ENCODE measurements at regions not wholly inside any gene's neighbourhood (a gene's known extent, or its start where the extent isn't known, plus 50 kb on each side); places are given as distances from the start of the nearest gene placed in this dataset.
"Not testable (repeated sequence)": the region's sequence is repeated elsewhere in the genome, so short reads cannot be mapped to it uniquely, and the experiment has no call there.

DNA sequence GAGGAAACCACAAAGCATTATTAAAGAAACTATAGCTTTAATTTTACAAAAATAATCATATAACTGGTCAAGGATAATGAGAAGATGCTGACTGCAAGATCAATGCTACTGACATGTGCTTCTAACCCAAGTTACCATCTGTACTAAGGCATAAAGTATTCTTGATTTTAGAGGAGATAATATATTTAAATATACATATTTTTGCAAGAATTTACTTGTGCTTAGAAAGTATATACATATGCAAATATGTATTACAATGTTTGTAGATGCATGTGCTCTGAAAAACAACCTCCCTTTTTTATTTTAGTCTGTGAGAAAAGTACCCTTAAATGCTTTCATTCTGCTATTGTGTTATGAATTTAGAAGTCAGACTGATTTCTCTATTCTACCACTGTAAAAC is 740.7 kb upstream of the SLIT2 start:
- no peak for DNase-seq (ENCODE audit: low spot score)

DNA sequence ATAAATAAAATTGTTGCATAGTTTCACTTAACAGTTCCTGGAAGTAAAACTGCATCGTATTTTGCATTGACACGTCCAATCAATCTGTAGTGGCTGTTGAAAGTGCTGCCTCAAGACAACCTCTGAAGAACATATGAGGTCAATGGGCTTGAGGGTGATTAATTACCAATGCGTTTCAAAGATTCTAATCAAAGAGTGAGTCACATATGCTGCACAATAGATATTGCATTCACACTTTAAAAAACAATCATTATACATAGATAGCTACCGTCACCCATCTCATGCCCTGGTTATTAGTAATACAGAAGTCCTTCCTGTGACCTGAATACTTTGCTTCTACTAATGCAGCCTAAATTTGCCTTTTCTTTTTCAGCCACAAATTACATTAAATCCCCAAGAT is 743.3 kb upstream of the SLIT2 start:
- DNase-seq (ENCODE audit: low spot score): no peak

DNA sequence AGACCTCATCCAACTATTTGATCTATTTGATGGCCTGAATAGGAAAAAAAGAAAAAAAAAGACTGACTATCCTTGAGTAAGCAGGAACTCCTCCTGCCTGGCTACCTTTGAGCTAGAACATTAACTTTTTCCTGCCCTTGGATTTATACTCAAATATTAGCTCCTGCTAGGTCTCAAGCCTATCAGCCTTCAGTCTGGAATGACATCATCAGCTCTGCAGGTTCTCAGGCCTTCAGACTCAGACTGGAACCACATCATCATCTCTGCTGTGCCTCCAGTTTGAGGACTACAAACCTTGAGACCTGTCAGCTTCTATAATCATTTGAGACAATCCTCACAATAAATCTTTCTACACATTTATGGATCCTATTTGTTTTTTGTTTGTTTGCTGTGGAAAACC is 754.0 kb upstream of the SLIT2 start:
- DNase-seq (ENCODE audit: low spot score): no peak

DNA sequence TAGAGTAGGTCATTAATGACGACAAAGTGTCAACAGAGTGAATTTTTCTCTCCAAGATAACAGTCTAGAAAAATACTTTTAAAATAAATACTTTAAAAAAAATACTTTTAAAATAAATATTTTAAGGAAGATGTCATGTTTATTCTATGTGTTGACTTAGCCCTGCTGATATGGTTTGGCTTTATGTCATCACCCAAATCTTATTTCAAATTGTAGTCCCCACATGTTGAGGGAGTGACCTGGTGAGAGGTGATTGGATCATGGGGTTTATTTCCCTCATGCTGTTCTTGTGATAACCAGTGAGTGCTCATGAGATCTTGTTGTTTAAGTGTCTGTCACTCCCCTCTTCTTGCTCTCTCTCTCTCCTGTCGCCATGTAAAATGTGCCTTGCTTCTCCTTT is 754.9 kb upstream of the SLIT2 start:
- no peak for DNase-seq (ENCODE audit: low spot score)

DNA sequence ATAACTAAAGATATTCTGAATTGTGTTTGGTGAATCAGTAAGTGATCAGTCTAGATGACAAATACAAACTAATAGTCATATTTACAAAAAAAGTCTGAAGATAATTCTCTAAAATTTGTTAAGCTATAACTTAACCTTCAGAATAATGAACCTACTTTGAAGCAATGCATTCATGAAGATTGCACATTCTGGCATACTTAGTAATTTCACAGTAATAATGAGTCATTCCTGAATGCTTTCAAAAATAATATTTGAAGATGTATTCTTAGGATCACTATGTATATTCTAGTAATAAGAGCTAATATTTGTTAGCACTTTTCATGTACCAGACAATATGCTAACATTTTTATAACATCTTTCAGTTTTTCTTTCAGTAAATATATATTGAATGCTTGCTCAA is 756.7 kb upstream of the SLIT2 start:
- no peak for DNase-seq (ENCODE audit: low spot score)

DNA sequence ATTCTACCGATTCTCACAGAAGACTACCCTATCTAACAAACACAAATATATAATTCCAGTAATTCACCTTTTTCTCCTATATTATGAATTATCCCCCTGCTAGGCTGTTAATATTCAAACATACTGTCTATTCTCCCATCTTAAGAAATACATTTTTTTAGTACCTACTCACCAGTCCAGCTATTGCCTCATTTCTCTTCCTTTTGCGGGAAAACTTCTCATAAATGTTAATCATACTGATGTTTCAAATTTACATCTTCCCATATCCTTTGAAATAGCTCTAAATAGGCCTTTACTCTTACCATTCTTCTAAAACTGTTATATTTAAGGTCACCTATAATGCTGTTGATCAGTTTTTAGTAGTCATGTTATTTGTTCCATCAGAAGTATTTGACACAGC is 759.1 kb upstream of the SLIT2 start:
- no peak for DNase-seq (ENCODE audit: low spot score)

DNA sequence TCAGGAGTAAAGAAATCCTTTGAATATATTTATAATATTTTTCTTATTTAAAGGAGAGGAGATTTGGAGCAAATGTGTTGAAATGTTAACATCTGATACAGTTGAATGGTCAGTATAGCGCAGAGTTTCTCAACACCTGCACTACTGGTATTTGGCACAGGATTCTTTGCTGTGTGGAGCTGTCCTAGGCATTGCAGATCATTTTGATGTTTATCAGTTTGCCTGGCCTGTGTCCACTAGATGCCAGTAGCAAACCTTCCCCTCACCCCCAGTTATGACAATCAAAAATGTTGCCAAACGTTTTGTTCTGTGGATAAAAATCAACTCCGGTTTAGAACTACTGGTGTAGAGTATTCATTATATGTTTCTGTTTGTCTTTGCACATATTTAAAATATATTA is 765.3 kb upstream of the SLIT2 start:
- DNase-seq (ENCODE audit: low spot score): peak; percentile 1

DNA sequence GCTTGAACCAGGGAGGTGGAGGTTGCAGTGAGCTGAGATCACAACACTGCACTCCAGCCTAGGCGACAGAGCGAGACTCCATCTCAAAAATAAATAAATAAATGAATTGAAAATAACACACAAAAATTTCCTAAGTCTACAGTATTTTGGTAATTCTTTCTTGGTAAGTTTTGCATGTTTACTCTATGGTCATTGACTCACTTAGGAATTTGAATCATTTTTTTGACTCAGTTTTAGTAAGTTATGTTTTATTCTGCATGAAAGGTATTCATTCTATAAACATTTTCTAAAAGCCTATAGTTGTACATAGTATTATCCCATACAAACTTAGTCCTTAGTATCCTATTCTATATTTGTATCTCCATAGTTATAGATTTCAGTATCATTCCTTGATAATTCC is 772.9 kb upstream of the SLIT2 start:
- DNase-seq (ENCODE audit: low spot score): no peak

DNA sequence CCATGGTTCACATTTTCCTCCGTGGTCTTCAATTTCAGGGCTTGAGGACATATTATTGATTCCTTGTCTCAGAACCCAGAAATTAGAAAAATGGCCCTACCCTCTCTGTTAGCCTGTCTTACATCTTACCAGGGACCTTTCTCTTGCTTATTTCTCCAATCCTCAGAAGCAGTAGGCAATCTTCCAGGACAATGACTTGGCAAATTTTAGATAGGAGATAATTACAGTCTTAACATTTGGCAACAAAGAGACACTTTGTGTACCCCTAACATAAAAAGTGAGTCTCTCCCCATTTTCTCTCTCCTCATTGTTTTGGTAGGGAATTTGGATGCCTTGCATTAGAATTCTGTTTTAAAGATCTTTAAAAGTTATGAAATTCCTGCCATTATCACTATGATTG is 778.1 kb upstream of the SLIT2 start:
- DNase-seq (ENCODE audit: low spot score): no peak

DNA sequence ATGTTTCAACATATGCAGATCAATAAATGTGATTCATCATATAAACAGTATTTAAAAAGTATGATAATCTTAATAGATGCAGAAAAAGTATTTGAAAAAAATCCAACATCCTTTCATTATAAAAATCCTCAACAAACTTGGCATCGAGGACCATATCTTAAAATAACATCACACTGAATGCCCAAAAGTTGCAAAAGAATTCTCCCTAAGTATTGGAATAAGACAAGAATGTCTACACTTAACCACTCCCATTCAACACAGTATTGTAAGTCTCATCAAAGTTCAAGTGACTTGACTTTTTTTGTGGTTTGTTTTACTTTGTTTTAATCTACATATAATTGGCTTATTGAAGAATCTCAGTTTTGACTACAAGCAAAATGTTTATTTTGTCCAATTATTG is 779.0 kb upstream of the SLIT2 start:
- no peak for DNase-seq (ENCODE audit: low spot score)

DNA sequence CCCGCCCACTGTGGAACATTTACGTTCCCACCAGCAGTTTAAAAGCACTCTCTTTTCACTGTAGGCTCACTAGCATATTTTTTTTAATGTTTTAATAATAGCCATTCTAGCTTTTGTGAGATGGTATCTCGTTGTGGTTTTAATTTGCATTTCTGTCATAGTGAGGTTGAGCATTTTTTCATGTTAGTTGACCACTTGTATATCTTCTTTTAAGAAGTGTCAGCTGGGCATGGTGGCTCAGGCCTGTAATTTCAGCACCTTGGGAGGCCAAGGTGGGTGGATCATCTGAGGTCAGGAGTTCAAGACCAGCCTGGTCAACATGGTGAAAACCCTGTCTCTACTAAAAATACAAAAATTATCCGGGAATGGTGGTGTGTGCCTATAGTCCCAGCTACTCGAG is 781.7 kb upstream of the SLIT2 start:
- DNase-seq (ENCODE audit: low spot score): not testable (repeated sequence)

DNA sequence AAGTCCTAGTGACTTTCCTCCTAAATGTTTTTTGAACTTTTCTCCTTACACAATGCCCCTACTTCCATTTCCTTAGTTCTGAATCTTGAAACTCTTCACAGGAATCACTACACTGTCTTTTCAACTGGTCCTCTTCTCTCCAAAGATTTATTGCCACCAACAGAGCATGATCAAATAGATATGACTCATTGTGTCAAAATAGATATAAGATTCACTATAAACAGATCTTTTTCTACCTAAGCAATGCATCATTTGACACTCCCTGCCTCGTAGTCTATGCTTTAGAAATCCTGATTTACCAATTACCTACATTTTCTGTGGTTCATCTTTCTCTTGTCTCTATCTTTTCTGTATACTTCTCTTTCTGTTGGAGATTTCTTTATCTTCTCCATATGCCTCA is 789.6 kb upstream of the SLIT2 start:
- no peak for DNase-seq (ENCODE audit: low spot score)

DNA sequence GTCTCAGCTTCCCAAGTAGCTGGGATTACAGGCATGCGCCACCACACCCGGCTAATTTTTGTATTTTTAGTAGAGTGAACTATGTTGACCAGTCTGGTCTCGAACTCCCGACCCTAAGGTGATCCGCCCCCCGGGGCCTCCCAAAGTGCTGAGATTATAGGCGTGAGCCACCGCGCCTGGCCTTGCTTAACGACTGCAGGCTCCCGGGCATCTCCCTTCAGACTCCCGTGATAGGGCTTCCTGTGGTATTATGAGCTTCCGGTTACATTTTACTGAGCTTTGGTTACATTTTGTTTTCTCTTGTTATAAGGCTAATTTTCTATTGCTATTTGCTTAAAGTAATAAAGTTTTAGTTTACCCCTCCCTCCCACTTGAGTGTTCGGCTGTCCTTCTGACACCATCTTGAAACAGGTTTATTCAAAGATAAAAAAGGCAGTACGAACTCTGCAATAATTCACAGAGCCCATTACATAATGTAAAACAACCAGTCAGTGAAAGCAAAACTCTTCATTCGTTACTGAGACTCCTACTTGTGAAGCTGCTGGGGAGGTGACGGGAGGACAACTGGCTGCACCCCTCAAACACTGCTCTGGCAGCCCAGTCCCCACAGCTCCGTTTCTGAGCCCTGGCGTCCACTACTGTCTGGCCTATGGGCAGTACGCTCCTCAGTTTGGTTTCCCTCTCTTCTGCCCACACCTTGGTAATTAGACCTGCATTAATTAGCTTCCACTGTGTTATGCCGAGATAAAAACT is 795.7 kb upstream of the SLIT2 start:
- DNase-seq (ENCODE audit: low spot score): no peak

DNA sequence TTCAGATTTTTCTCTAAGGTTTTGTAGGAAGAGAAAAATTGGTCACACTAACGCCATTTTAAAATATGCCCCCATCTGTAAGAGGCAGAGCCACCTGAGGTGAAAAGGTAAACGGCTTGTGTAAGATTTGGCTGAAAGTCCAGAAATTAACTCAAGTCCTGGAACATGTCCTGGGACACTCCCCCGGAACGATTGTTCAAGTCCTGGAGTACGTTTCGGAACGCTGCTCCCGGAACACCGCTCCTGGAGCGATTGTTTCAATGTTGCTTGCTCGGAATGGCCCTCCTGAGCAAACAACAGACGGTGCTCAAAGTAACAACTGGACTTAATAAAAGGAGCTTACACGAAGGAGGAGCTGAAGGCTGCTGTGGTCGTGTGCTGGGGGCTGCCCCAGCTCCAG is 796.5 kb upstream of the SLIT2 start:
- DNase-seq (ENCODE audit: low spot score): no peak

DNA sequence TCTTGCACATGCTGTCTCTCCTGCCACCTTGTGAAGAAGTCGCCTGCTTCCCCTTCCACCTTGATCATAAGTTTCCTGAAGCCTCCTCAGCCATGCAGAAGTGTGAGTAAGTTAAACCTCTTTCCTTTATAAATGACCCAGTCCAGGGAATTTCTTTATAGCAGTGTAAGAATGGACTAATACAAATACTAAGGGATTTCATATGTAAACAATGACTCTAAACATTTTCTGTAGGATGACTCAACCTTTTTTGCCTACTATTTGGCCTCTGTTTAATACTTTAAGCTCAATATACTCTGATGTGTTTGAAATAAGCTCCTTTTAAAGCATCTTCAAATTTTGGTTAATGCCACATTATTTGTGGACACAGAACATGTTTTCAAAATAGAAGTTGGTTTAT is 813.5 kb upstream of the SLIT2 start:
- DNase-seq (ENCODE audit: low spot score): no peak

DNA sequence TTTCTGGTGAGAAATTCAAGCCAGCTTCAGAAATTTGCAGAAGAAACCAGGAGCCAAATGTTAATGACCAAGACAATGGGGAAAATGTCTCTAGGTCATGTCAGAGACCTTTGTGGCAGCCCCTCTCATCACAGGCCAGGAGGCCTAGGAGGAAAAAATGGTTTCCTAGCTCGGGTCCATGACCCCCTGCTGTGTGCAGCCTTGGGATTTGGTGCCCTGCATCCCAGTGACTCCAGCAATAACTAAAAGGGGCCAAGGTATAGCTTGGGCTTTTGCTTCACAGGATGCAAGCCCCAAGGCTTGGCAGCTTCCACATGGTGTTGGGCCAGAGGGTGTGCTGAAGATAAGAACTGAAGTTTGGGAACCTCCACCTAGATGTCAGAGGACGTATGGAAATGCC is 814.7 kb upstream of the SLIT2 start:
- no peak for DNase-seq (ENCODE audit: low spot score)

DNA sequence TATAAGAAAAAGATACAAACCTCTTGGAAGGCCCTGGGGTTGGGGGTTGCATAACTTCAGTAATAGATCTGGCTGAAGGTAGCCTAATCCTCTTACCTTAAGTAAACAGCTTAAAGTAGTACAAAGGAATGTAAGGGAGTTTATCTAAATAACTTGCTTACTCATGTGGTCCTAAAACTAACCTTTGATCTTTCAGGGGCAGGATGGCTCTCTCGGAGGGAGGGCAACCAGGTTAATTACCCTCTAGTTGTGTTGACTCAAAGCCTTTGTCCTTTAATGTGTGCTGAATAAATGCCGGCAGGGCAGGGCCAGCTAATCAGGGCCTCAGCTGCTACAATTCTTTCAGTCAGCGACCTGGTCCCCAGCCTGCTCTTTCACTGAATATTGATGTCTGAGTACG is 822.0 kb upstream of the SLIT2 start:
- DNase-seq (ENCODE audit: low spot score): peak; percentile 5

DNA sequence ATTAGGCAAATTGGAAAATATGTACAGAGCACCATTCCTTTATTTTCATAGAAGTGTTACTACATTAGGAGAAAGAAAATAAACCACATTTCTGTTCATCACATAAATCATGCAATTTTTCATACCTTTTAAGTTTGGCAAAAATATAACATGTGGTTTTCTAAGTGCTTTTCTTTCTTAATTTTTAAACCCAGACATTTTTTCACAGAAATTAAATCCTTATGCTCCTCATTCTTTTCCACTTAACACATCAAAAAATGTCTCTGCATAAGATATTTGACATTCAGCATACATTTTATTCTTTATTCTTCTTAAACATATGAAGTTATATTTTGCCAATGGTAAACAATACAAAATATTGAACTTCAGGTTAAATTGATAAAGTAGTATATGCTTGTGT is 826.6 kb upstream of the SLIT2 start:
- DNase-seq (ENCODE audit: low spot score): no peak

DNA sequence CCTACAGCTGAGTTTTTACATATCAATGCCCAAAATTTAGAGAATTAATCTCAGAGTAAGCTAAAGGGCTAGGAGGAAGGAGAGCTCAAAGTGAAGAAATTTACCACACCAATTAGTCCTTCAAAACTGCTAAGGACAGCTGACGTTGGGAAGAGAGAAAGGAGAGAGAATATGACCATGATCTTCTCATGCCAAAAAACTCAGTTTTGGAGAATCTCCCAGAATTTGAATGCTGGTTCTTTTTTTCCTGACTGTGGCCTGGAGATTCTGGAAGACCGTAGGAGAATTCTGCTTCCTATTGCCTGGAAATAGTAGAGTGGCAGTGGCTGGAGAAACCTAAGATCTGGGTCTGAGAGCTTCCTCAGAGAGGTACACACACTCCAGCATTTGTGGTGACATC is 834.4 kb upstream of the SLIT2 start:
- DNase-seq (ENCODE audit: low spot score): no peak

DNA sequence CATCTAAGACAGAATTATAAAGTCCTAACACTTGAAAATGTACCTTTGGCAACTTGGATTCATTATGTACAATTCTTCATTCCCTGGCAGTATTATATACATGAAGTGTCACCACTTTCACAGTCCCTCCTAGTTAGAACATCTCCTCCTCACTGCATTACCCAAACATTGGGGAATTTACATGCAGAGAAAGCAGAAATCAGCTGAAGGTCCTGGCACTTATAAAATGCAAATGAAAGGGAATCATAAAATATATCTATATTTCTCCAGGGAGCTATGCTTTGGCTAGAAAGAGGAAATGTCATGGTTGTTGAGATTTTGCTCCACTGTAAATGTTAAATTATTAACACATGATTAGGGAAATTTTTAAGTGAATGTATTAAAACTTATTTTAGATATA is 835.6 kb upstream of the SLIT2 start:
- no peak for DNase-seq (ENCODE audit: low spot score)

DNA sequence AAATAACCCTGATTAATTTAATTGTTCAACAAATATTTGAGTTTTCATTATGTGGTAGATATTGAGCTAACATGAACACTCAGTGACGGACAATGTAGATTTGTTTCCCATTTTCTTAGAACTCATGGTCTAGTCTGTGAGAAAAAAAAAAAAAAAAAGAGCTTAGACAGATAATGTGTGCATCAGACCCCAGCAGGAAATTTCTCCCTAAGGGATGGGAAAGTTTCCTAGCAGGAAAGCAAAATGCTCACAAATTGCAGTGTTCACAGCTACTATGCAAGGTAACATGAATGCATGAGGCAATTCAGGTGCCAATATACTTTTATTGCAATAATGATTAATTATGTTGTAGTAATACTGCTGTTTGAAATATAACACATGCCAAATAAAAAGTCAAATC is 843.2 kb upstream of the SLIT2 start:
- DNase-seq (ENCODE audit: low spot score): no peak

DNA sequence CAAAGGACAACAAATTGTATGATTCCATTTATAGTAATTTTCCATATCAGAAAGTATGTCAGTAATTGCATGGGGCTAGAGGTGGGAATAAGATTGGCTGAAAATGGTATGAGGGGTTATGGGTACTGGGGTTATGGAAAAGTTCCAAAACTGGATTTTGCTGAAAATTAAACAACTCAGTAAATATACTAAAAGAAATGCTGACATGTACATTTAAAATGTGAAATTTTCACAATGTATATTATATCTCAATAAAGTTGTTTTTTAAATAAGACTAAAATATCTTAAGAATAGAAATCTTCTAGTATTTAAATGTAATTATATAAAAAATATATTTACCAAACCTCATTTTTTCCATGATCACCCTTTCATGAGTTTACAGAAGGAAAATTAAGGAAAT is 844.9 kb upstream of the SLIT2 start:
- no peak for DNase-seq (ENCODE audit: low spot score)

DNA sequence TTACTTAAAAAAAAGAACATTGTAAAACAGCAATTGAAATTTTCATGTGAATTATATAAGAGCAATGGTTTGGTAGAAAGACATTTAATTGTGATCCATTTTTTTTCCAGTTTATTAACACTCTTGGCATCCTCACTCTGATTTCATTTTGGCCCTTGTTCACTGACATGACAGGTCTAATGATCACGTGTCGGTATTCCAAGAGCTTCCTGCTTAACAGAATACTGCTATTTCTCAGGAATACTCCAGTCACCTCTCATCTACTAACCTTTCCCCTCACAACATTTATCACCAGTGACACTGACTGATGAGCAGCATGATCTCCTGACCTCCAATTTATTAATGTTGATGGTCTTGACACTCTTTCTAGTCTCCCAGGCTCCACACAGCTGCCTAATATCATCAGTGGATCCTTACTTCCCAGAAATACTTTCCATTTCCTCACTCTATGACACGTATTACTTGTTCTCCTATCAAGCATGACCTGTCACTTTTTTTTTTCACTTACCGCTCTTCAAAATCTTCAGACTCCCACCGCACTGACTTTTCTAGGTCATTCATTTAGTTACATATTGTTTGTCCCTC is 847.8 kb upstream of the SLIT2 start:
- no peak for DNase-seq (ENCODE audit: low spot score)

DNA sequence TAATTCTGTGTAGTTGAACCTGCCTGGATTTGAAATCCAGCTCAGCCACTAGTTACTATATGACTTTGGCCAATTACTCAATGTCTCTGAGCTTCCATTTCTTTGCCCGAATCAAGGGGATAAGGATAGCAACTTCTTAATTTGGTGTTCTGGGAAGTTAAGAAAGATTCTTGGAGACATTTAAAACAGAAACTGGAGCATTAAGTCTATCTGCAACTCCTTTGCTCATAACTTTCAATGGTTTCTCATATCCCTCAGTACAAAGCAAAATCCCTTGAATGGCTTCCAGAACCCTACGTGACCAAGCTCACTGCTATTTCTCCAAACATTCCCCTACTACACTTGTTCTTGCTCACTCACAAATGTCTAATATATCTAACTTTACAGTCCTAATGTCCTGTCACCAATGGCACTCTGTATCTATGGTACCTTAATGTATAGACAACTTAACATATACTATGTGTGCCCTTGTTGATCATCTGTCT is 849.1 kb upstream of the SLIT2 start:
- DNase-seq (ENCODE audit: low spot score): no peak
